Loucy (cell line): ENCODE measurements at regions not wholly inside any gene's neighbourhood (a gene's known extent, or its start where the extent isn't known, plus 50 kb on each side); places are given as distances from the start of the nearest gene placed in this dataset.

Experiments
- H2AFZ ChIP-seq: fragments of 200-600 bp; sonication (generic); 2 replicates; pipeline ENCODE4 v1.6.0; 2016; ENCODE audit warnings: antibody characterized with exemption, mild to moderate bottlenecking, low read length, moderate library complexity
- H3F3A ChIP-seq: fragments of 200-600 bp; 2 replicates; pipeline ENCODE4 v1.6.0; 2016; ENCODE audit warnings: antibody characterized with exemption, low read depth, mild to moderate bottlenecking
- H3K27me3 ChIP-seq: fragments of 200-600 bp; sonication (generic); 2 replicates; pipeline ENCODE4 v1.6.1; 2014; ENCODE audit warnings: low read length, mild to moderate bottlenecking; ENCODE audit not compliant: insufficient read depth, poor library complexity, severe bottlenecking
- H3K36me3 ChIP-seq: fragments of 200-600 bp; sonication (generic); 2 replicates; pipeline ENCODE4 v1.6.1; 2016; ENCODE audit warnings: low read length; ENCODE audit not compliant: insufficient read depth
- H3K4me1 ChIP-seq: fragments of 200-600 bp; sonication (generic); 2 replicates; pipeline ENCODE4 v1.5.1; 2014; ENCODE audit warnings: low read length, mild to moderate bottlenecking; ENCODE audit not compliant: insufficient read depth, poor library complexity, severe bottlenecking
- H3K4me2 ChIP-seq: fragments of 200-600 bp; sonication (generic); 2 replicates; pipeline ENCODE4 v1.6.0; 2014; ENCODE audit warnings: antibody characterized with exemption, low read length, low read depth, mild to moderate bottlenecking; ENCODE audit not compliant: poor library complexity, severe bottlenecking
- H3K4me3 ChIP-seq: fragments of 200-600 bp; sonication (generic); 2 replicates; pipeline ENCODE4 v1.5.1; 2014; ENCODE audit warnings: low read length, mild to moderate bottlenecking, mixed read lengths; ENCODE audit not compliant: poor library complexity, severe bottlenecking
- H3K79me2 ChIP-seq: fragments of 200-600 bp; sonication (generic); 2 replicates; pipeline ENCODE4 v1.6.1; 2014; ENCODE audit warnings: low read length; ENCODE audit not compliant: insufficient read depth
- H3K9ac ChIP-seq: fragments of 200-600 bp; sonication (generic); 2 replicates; pipeline ENCODE4 v1.6.0; 2014; ENCODE audit warnings: mild to moderate bottlenecking, low read depth, low read length, moderate library complexity; ENCODE audit not compliant: poor library complexity, severe bottlenecking
- H3K9me2 ChIP-seq: fragments of 200-600 bp; sonication (generic); replicated peaks from 2 replicates; pipeline ENCODE4 v1.6.1; 2016; ENCODE audit warnings: low read depth, low read length, mixed read lengths
- H3K9me3 ChIP-seq: fragments of 200-600 bp; sonication (generic); 2 replicates; pipeline ENCODE4 v1.6.1; 2014; ENCODE audit warnings: mild to moderate bottlenecking, antibody characterized with exemption, low read length, low read depth; ENCODE audit not compliant: insufficient read depth
- H4K20me1 ChIP-seq: fragments of 200-600 bp; sonication (generic); 2 replicates; pipeline ENCODE4 v1.6.0; 2014; ENCODE audit warnings: antibody characterized with exemption, low read length, mild to moderate bottlenecking; ENCODE audit not compliant: insufficient read depth, poor library complexity, severe bottlenecking
- CTCF ChIP-seq: fragments of 200-600 bp; sonication (generic); conservative IDR thresholded peaks from 2 replicates; pipeline ENCODE4 v1.5.1; 2014; ENCODE audit warnings: mild to moderate bottlenecking, antibody characterized with exemption, low read length
- EZH2phosphoT487 ChIP-seq: fragments of 200-600 bp; IDR thresholded peaks from 2 replicates; pipeline ENCODE4 v1.6.1; 2018; ENCODE audit warnings: antibody characterized with exemption, mild to moderate bottlenecking, moderate library complexity, borderline replicate concordance

GRCh38 chr1:168966636-168967035, 139.9 kb upstream of the ATP1B1 start:
- Histone ChIP-seq H3K9ac (no peak overlapping the region), H3K9me3 (no peaks in the 10 kb centered on the region), H3F3A (no peaks in the 10 kb centered on the region), H3K4me1 (no peaks in the 10 kb centered on the region), H3K36me3 (no peaks in the 10 kb centered on the region), H3K79me2 (no peaks in the 10 kb centered on the region), H3K27me3 (no peaks in the 10 kb centered on the region), H3K9me2 (no peaks in the 10 kb centered on the region), H4K20me1 (no peaks in the 10 kb centered on the region), H3K4me2 (no peak overlapping the region), H2AFZ (no peak overlapping the region), H3K4me3 (no peak overlapping the region)
- TF ChIP-seq EZH2phosphoT487 (no peak), CTCF (no peak)

DNA sequence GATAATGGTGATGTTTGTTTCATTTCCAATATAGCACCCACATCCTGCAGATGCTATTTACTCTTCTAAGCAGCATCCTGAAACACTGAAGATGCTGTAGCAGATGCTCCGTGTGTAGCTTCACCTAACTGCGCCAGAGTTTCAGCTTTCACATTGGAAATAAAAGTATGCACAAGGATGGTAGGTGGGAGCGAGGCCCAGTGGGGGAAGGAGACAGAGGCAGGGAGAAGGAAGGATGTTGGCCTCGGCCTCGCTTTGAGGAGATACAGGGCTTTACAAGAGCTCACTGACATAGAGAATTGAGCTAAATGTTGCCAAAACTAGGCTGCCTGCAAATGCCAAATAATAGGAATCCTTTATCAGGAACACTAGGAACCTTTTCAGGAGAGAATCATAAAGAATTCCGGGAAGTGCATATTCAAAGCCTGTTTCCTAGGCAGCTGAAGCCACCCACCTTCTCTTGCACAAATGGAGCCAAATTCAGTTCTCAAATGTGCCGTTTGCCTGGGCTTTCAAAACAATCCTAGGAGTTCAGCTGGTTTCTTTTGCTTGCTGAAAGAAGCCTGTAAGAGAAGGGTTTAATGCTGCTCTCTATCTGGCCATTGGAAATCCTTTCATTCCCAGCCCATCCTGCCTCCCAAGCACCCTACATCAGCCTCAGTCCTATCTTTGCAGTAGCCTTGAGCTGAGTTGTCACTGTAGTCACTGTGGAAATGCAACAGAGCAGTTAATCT, 135.4 kb upstream of the ATP1B1 start:
- Histone ChIP-seq H3K27me3 (no peaks in the 10 kb centered on the region), H3K4me3 (no peak overlapping the region), H3K9ac (no peak overlapping the region), H3K79me2 (no peaks in the 10 kb centered on the region), H3K9me3 (no peaks in the 10 kb centered on the region), H2AFZ (no peak overlapping the region), H3K4me2 (no peak overlapping the region), H4K20me1 (no peaks in the 10 kb centered on the region), H3F3A (no peaks in the 10 kb centered on the region), H3K36me3 (no peaks in the 10 kb centered on the region), H3K9me2 (no peaks in the 10 kb centered on the region), H3K4me1 (no peaks in the 10 kb centered on the region)
- TF ChIP-seq CTCF: no peak
- TF ChIP-seq EZH2phosphoT487: no peak

DNA sequence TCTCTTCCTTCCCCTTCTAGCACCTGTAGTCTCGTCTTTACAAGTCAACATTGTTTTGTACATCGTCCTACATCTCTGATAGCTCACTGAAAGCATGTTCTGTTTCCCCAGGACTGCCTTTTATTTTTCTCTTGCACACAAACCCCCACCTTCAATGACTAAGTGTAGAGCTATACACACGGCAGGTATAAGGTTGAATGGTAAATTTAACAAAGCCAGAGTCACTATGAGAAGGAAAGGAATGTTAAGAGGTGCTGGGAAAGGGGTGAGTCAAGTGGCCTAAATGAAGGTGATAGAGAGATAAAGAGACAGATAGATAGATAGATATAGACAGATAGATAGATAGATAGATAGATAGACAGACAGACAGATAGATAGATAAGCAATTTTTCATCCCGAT, 134.3 kb upstream of the ATP1B1 start:
- no peaks in the 10 kb centered on the region for H3K36me3 ChIP-seq
- no peaks in the 10 kb centered on the region for H3F3A ChIP-seq
- H3K4me1 ChIP-seq: no peaks in the 10 kb centered on the region
- no peaks in the 10 kb centered on the region for H3K9me2 ChIP-seq
- no peak for TF ChIP-seq CTCF
- TF ChIP-seq EZH2phosphoT487: no peak
- H3K27me3 ChIP-seq: no peaks in the 10 kb centered on the region
- H4K20me1 ChIP-seq: no peaks in the 10 kb centered on the region
- H3K4me2 ChIP-seq: no peak overlapping the region
- H3K9me3 ChIP-seq: no peaks in the 10 kb centered on the region
- no peaks in the 10 kb centered on the region for H3K79me2 ChIP-seq
- no peak overlapping the region for H2AFZ ChIP-seq
- no peak overlapping the region for H3K4me3 ChIP-seq
- H3K9ac ChIP-seq: no peak overlapping the region
